Osteoblast (primary cell): ENCODE measurements at regions not wholly inside any gene's neighbourhood (a gene's known extent, or its start where the extent isn't known, plus 50 kb on each side); places are given as distances from the start of the nearest gene placed in this dataset.

Source experiments
- DNase-seq: peaks from one replicate; pipeline ENCODE4 v3.0.0; 2011; ENCODE audit warnings: low spot score, mixed read lengths; ENCODE audit not compliant: insufficient read length; ENCODE audit errors: missing footprints
- H2AFZ ChIP-seq: 2 replicates; pipeline ENCODE4 v1.6.0; 2011; ENCODE audit warnings: mild to moderate bottlenecking, low read length
- H3K27ac ChIP-seq: 2 replicates; pipeline ENCODE4 v1.5.1; 2011; ENCODE audit warnings: mild to moderate bottlenecking, low read depth, low read length, moderate library complexity
- H3K27me3 ChIP-seq: 2 replicates; pipeline ENCODE4 v1.6.0; 2012; ENCODE audit warnings: mild to moderate bottlenecking, control low read depth, inconsistent platforms, low read length, moderate library complexity; ENCODE audit not compliant: insufficient read depth
- H3K36me3 ChIP-seq: 2 replicates; pipeline ENCODE4 v1.5.1; 2011; ENCODE audit warnings: mild to moderate bottlenecking, low read length, control low read depth, moderate library complexity; ENCODE audit not compliant: insufficient read depth
- H3K4me1 ChIP-seq: 2 replicates; pipeline ENCODE4 v1.5.1; 2011; ENCODE audit warnings: mild to moderate bottlenecking, low read length, control low read depth, moderate library complexity; ENCODE audit not compliant: insufficient read depth
- H3K4me2 ChIP-seq: 2 replicates; pipeline ENCODE4 v1.6.0; 2011; ENCODE audit warnings: mild to moderate bottlenecking, low read length; ENCODE audit not compliant: insufficient read depth
- H3K4me3 ChIP-seq: fragments of 200-600 bp; sonication (generic); 3 replicates; pipeline ENCODE4 v1.5.1; 2012; ENCODE audit warnings: mild to moderate bottlenecking, low read length, inconsistent platforms; ENCODE audit not compliant: insufficient read depth
- H3K79me2 ChIP-seq: 2 replicates; pipeline ENCODE4 v1.6.0; 2012; ENCODE audit warnings: mild to moderate bottlenecking, low read length, control low read depth, inconsistent platforms; ENCODE audit not compliant: insufficient read depth
- H3K9me3 ChIP-seq: 2 replicates; pipeline ENCODE4 v1.5.1; 2011; ENCODE audit warnings: low read depth, low read length, control low read depth
- H4K20me1 ChIP-seq: 2 replicates; pipeline ENCODE4 v1.6.0; 2012; ENCODE audit warnings: mild to moderate bottlenecking, low read length, control low read depth; ENCODE audit not compliant: insufficient read depth
- CTCF ChIP-seq: IDR thresholded peaks from 2 replicates; pipeline ENCODE4 v1.5.1; 2011; ENCODE audit warnings: mild to moderate bottlenecking, low read depth, low read length, moderate library complexity; ENCODE audit errors: extremely low read depth

- no peak for DNase-seq
- Histone ChIP-seq H3K4me1 (no peaks in the 10 kb centered on the region), H2AFZ (no peak overlapping the region)
Observed at GRCh38 chr2:167475791-167476190, 587.5 kb downstream of the XIRP2 start.

DNA sequence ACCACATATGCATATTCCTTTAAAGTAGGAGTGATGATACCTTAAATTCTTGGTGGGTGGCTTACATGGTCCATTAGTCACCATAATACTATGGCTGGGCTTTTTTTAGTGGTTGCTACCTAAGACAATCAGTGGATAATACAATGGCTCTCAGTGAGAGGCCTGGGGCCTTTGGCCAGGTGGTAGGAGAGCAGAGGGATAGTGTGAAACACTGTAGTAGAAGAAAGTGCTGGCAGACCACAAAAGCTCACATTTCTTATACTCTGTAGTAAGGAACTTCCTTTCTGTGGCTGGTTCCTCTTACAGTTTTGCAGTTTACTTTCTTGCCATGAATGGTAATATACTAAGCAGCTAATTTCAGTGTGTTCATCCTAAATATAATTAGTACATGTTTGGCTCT lies 583.5 kb downstream of the XIRP2 start:
- H3K4me2 ChIP-seq = no peak overlapping the region
- H4K20me1 ChIP-seq = no peaks in the 10 kb centered on the region
- DNase-seq = no peak
- no peak overlapping the region for H2AFZ ChIP-seq
- no peaks in the 10 kb centered on the region for H3K27me3 ChIP-seq
- no peaks in the 10 kb centered on the region for H3K79me2 ChIP-seq
- TF ChIP-seq CTCF = no peak
- no peaks in the 10 kb centered on the region for H3K36me3 ChIP-seq
- no peaks in the 10 kb centered on the region for H3K9me3 ChIP-seq
- no peaks in the 10 kb centered on the region for H3K4me1 ChIP-seq
- no peak overlapping the region for H3K27ac ChIP-seq
- H3K4me3 ChIP-seq = no peak overlapping the region

More at GRCh38 chr2:167475791-167476190, 587.5 kb downstream of the XIRP2 start:
- no peaks in the 10 kb centered on the region for H3K27me3 ChIP-seq
- no peak overlapping the region for H3K4me2 ChIP-seq
- TF ChIP-seq CTCF = no peak
- no peaks in the 10 kb centered on the region for H3K79me2 ChIP-seq
- H3K9me3 ChIP-seq = no peaks in the 10 kb centered on the region
- no peaks in the 10 kb centered on the region for H4K20me1 ChIP-seq
- no peak overlapping the region for H3K4me3 ChIP-seq
- no peak overlapping the region for H3K27ac ChIP-seq
- no peaks in the 10 kb centered on the region for H3K36me3 ChIP-seq

DNA sequence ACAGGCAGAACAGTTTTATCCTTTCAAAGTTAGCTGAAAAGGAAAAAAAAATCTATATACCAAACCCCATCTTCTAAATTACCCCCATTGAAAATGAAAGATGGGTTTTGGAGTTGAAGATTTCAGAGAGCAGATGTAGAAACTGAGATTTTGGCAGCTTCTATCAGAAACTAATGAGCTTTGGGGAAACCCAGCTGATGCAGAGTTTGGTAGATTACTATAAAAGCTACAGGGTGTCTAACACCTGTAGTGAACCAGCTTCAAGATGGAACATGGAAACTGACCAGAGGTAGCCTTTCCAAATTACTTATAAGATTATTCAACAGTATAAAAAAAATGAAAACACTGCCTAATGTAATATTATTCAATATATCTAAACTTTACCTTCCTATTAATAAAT lies 583.1 kb downstream of the XIRP2 start:
- Histone ChIP-seq H4K20me1 (no peaks in the 10 kb centered on the region), H3K79me2 (no peaks in the 10 kb centered on the region), H3K4me2 (no peak overlapping the region), H3K9me3 (no peaks in the 10 kb centered on the region), H2AFZ (no peak overlapping the region), H3K4me1 (no peaks in the 10 kb centered on the region), H3K36me3 (no peaks in the 10 kb centered on the region), H3K4me3 (no peak overlapping the region), H3K27me3 (no peaks in the 10 kb centered on the region), H3K27ac (no peak overlapping the region)
- DNase-seq = no peak
- TF ChIP-seq CTCF = no peak

DNA sequence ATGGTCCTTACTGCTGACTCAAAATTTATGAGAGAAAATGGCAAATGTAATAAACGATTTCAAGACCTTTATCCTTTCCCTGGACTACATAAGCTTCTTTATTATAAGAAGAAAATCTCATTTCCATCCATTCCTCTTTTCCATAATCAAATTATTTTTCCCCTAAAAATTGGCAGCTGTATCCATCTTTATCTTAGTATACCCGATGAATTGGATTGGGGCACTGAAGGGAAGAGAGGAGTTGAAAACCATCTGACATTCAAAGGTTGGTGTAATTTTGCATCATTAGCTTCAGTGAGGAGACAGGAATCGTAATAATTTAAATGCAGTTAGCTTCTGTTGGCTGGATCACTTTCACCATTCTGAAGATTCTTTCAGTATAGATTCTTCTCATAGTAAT lies 574.1 kb downstream of the XIRP2 start:
- no peak overlapping the region for H3K4me3 ChIP-seq
- no peaks in the 10 kb centered on the region for H3K27me3 ChIP-seq
- no peaks in the 10 kb centered on the region for H3K9me3 ChIP-seq
- DNase-seq = no peak
- no peaks in the 10 kb centered on the region for H4K20me1 ChIP-seq
- H3K36me3 ChIP-seq = no peaks in the 10 kb centered on the region
- TF ChIP-seq CTCF = no peak
- no peaks in the 10 kb centered on the region for H3K4me1 ChIP-seq
- H3K79me2 ChIP-seq = no peaks in the 10 kb centered on the region
- no peak overlapping the region for H3K4me2 ChIP-seq
- no peak overlapping the region for H2AFZ ChIP-seq
- H3K27ac ChIP-seq = no peak overlapping the region
